Activated CD8-positive, alpha-beta memory T cell treated with anti-CD3 and anti-CD28 coated beads for 36 hours (primary cell): ENCODE measurements at regions not wholly inside any gene's neighbourhood (a gene's known extent, or its start where the extent isn't known, plus 50 kb on each side); places are given as distances from the start of the nearest gene placed in this dataset.

Source experiments
- CTCF ChIA-PET: fragments of 350-600 bp; sonication (Branson Sonifier 250); formaldehyde crosslinking; loops from one replicate; lab custom pipeline; 2021; ENCODE audit warnings: antibody characterized with exemption; lab: Charles Lee
- POLR2A ChIA-PET: fragments of 350-600 bp; sonication (Branson Sonifier 250); formaldehyde crosslinking; loops from one replicate; lab custom pipeline; 2021; ENCODE audit warnings: antibody characterized with exemption; lab: Charles Lee

DNA sequence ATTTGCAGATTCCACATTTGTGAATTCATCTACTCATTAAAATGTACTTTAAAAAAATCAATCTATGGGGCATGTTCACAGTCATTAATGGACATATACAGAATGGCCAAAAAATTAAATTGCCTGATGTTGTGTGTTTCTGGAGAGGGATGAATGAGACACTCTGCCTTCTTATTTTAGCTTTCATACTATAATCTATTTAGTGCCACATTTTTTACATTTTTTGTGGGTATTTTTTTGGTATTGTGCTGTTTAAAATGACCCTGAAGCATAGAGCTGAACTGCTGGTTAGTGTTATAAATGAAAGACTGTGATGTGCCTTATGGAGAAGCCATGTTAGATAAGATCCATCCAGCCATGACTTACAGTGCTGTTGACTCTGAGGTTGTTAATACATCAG is 961.8 kb upstream of the LRRN3 start:
- ChIA-PET CTCF (no interaction called here), POLR2A (no interaction called here)

DNA sequence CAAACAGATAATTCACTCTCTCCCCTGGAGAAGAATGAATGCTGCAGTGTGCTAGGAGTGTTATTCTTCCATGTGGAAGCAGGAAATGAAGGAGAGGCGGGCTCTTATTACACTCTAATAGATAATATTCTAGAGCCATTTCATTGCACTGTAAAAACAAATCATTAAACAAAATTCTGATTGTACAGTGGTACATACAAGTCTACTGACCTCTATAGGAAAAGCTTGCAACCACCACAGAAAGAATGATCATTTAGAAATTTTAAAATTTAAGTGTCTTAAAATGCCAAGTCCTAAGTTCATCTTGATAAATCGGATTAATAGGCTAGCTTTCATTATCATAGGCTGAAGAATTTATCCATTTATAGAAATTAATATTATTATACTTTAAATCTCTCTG is 960.3 kb upstream of the LRRN3 start:
- POLR2A ChIA-PET = no interaction called here

DNA sequence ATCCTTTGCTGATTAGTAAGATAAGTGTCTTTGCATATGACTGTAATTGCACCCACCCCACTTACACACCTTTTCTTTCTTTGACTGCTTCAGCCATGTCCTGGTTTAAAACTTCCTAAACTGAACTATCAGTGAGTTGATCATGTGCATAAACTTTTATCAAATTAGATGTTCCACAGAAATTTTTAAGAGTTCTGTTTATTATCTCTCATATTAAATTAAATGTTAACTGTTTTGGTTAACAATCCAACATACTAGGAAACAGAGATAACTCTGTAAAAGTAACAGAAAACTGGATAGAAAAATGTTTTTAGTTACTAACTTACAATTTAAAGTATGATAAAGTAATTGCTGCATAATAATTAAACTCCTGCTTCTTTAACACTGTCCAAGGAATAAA is 959.6 kb upstream of the LRRN3 start:
- CTCF ChIA-PET = no interaction called here
- POLR2A ChIA-PET = no interaction called here

More for the DNA sequence above, 960.3 kb upstream of the LRRN3 start:
- CTCF ChIA-PET = no interaction called here

DNA sequence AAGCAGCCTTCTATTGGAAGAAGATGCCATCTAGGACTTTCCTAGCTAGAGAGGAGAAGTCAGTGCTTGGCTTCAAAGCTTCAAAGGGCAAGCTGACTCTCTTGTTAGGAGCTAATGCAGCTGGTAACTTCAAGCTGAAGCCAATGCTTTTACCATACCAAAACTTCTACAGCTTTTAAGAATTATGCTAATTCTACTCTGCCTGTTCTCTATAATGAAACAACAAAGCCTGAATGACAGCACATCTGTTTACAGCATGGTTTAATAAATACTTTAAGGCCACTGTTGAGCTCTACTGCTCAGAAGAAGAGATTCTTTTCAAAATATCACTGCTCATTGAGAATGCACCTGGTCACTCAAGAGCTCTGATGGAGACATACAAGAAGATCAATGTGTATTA is 951.9 kb upstream of the LRRN3 start:
- ChIA-PET POLR2A (no interaction called here), CTCF (no interaction called here)

DNA sequence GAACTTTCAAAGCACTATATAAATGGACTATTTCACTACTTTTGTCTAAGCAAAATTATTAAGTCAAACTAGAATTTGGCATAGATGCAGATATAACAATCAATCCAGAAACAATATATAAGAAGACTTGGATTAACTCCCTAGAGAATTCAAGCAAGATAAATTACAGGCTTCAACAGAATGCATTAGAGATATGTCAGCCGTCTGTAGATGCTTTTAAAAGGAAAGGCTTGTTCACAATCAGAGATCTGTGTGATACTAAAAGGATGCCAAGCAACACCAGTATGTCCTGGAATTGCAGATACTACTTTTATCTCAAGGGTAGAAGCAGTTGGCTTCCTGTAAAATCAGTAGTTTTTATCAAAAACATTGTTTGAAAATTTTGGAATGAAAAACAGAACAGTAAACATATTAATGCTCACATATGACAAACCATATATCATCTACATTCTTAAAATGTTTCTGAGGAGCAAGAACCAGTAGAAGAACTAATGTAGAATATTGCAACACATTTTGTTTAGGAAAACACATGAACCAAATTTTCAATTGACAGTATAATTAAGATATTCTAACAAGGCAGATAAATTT is 947.9 kb upstream of the LRRN3 start:
- ChIA-PET CTCF (no interaction called here), POLR2A (no interaction called here)

DNA sequence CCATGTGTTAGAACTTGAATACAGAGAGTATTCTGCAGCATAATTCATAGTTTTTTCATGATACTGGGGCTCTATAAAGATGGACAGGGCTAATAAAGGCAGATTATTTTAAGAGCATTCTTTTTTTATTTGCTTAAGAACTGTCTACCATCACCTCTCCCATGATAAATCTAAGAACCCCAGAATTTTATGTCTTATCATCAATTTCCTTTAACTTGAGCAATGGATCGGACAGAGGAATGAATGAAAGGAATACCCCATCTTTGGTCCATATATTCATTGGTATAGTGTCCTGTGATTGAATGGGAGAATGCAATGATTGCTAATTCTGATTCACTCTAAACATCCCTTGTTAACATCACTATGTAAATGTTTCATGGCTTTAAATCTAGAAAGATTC is 946.3 kb upstream of the LRRN3 start:
- ChIA-PET CTCF (no interaction called here), POLR2A (no interaction called here)

DNA sequence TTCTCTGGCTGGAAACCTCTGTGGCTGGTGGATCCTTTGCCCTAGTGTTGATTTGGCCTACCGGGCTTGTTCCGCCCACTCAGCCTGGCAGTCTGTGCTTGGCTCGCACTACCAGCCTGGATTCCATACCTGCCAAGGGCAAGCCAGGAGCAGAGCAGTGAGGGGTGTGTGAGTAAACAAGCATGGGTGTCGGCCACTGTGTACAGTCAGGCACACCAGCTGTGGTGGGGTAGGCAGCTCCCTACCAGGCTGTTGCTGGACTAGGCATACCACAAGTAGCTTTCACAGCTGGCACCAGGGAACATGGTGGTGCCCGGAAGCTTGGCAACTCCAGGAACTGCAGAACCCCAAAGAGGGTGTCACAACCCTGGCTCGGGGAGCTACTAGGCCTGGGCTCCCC is 942.9 kb upstream of the LRRN3 start:
- CTCF ChIA-PET = no interaction called here
- POLR2A ChIA-PET = no interaction called here

DNA sequence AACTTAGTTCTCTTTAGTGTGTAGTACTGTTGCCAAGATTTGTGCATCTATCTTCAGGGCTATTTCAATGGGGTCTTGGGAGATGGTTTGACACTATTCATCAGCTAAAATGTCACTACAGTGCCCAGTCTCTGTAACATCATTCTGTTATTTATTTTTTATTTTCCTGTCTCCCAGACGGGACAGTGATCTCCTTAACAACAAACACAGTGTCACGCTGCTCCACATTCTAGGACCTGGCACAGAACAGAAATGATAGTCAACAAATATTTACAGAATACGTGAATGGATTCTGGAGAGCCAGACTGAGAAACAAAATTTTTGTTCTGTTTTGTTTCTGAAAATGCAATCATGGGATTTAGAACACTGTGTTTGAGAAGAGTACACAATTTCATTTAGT is 937.7 kb upstream of the LRRN3 start:
- POLR2A ChIA-PET = no interaction called here
- CTCF ChIA-PET = no interaction called here

DNA sequence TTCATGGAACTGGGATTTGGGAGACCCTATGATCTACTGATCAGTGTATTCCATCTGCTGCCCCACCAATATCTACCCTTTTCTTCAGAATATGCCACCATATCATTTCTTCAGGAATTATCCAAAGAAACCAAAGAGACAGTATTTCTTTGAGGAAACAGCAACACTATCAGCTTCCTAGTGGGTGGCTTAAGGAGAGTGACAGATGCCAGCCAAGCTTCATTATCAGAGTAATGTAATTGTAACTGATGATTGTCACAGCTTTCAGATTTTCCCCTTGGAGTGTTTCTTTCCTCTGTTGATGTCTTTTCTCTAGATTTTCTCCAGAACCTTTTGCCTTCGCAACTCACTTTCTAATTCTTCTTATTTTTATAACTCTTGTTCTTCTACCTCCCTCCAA is 934.4 kb upstream of the LRRN3 start:
- POLR2A ChIA-PET = no interaction called here
- CTCF ChIA-PET = no interaction called here

DNA sequence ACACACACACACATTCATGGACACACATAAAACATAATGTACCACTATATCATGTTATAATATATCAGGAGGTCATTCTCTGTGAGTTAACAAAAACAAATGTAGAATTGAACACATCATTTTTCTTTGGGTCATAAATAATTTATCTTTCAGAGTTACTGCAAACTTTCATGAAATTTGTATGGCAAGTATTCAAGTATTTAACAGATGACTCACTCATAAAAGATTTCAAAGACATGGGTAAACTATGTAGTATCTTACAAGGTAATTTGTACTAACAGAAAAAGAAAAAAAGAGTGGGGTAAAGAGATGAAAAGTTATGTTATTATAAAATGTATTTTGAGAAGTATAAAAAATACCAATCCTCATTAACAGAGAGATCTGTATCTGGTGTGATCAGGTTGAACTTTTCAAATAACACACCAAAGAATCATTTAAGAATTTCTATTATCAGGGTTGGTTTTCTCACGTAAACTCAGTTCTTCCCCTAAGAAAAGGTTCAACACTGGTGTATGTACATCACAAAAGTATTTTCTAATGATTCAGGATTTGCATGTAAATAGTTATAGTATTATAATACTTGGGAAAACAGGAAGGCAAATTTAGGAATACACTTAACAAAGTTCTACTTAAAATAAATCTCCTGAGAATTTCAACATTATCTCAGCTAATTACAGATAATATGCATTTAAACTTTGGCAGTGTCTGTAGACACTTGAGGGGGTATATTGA is 933.1 kb upstream of the LRRN3 start:
- ChIA-PET CTCF (no interaction called here), POLR2A (no interaction called here)

DNA sequence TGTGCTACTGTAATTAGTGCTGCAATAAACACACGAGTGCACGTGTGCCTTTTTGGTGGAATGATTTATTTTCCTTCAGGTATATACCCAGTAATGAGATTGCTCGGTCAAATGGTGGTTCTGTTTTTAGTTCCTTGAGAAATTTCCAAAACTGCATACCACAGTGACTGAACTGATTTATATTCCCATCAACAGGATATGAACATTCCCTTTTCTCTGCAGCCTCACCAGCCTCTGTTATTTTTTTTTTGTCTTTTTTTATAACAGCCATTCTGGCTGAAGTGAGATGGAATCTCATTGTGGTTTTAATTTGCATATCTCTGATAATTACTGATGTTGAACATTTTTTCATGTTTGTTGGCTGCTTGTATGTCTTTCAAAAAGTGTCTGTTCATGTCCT is 922.9 kb upstream of the LRRN3 start:
- ChIA-PET CTCF (no interaction called here), POLR2A (no interaction called here)

DNA sequence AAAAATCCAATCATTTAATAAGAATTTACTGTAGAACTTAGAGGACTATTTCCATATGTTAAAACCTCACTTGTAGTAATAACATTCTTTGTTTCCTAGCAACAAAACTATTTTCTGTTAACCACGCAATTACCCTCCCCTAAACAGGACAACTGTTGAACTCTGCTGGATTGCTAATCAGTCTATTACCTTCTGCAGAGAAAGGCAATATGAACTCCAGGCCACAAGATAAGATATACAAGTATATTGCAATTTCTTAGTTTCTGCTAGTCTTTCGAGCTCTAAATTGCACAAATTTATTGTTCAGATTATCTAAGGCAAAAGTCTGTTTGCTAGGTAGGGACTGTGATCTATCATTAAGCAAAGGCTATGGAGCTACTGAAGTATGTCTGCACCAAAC is 920.1 kb upstream of the LRRN3 start:
- ChIA-PET POLR2A (no interaction called here), CTCF (no interaction called here)

DNA sequence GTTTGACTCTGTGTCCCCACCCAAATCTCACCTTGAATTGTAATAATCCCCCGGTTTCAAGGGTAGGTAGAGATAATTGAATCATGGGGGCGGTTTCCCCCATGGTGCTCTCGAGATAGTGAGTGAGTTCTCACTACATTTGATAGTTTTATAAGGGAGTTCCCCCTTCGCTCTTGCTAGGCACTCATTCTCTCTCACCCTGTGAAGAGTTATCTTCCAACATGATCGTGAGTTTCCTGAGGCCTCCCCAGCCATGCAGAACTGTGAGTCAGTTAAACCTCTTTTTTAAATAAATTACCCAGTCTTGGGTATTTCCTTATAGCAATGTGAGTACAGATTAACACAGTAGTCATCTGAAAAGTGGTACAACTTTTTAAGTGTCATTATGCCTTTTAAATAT is 913.5 kb upstream of the LRRN3 start:
- ChIA-PET POLR2A (no interaction called here), CTCF (no interaction called here)

DNA sequence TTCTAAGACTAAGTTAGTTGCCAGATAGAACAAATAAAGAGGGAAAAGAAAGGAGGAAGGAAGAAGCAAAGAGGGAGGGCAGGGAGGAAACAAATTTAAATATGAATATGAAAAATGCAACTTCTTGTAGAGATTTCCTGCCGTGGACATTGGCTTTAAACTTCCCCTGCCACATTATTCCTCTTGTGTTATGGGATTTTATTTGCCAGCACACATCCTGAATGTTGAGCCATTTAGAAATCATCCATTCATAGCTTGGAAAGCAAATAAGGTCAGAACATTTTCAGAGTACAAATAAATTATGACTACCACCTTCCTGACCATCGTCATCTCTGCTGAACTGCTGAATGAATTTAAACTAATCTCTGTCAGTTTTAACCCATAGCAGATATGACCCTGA is 911.9 kb upstream of the LRRN3 start:
- POLR2A ChIA-PET = no interaction called here
- CTCF ChIA-PET = no interaction called here

DNA sequence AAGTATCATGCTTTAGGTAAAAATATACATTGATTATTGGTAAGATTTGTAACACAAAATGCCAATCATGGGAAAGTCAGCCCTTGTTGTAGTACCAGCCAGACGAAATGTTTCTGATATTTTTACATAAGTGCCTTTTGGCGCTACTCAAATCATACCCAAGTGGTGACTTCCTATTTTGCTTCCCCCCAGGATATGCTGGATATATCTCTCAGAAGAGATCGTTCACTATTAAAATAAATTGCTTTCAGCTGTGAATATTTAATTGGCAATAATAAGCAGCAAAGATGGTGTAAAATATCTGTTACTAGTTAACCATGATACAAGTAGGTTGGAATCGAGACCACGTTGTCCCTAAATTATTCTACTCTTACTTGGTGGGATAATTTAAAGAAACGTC is 909.2 kb upstream of the LRRN3 start:
- ChIA-PET CTCF (no interaction called here), POLR2A (no interaction called here)

DNA sequence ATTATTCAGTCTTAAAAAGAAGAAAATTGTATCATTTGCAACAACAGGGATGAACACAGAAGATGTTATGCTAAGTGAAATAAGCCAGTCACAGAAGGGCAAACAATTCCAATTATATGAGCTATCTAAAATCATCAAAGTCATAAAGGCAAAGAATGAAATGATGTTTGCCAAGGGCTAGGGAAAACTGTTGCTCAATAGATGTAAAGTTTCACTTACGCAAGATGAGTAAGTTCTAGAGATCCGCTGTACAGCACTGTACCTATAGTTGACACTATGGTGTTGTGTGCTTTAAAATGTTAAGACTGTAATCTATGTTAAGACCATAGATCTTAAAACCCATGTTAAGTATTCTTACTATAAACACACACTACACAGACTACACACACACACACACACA is 904.6 kb upstream of the LRRN3 start:
- POLR2A ChIA-PET = no interaction called here
- CTCF ChIA-PET = no interaction called here

DNA sequence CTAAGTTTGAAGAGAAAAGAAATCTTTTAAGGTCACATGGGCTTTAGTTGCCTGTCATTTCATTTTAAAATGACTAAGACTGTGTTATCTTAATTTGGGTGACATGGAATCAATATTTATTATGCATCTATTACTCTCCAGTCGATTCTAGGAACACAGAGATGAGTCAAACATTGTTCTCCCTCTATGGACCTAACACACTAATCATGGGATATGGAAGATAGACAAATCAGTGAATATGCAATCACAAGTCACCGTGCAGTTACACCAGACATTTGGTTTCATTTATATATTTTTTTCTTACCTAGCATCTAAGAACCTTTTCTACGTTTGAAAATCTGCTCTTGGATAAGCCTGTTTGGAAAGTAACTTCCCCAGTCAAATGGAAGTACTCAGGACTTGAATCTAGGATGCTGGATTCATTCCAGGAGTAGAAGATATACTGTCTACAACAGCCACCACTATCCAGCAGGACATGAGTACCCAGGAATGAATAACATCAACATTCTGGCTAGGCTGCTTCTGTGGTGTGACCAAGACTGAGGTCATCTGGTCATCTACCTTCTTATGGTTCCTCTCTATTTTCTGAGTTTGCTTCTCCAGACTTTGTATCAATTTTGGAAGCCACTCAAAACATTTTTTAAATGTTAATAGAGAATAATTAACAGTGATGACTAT is 902.9 kb upstream of the LRRN3 start:
- POLR2A ChIA-PET = no interaction called here

DNA sequence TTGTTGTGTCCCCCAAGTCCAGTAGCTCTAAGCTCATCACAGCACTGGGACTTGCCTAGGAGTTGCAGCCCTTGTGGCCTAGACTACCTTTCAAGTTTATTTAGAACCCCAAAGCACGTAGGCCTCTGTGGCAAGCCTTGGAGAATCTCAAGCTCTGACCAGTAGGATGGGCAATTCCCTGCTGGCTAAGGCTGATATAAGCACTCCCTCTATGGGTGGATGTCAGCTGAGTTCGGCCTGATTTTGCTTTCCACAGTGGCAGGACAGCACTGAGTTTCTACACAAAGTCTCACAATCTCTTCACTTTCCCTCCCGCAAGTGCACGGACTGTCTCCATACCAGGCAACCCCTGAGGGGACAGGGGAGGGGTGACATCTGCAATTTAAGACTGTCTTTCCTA is 886.4 kb upstream of the LRRN3 start:
- CTCF ChIA-PET = no interaction called here
- POLR2A ChIA-PET = no interaction called here

More for the DNA sequence above, 902.9 kb upstream of the LRRN3 start:
- CTCF ChIA-PET = no interaction called here

DNA sequence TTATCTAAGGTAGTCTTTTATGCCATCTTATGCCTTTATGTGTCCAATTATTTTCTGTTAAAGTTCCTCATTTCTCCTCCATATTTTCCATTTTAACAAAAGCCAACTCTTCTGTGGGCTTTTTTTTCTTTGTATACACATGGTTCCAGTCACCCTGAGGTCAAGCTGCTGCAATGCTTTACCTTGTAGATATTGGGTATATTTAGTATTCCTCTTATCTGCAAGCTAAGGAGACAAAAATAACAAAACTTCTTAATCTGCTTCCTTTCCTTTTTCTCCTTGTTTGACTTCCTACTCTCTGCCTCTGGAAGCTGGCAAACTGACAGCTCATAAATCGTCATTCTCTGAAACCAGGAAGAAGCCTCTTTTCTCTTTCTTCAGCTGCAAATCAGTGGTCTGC is 885.0 kb upstream of the LRRN3 start:
- POLR2A ChIA-PET = no interaction called here
- CTCF ChIA-PET = no interaction called here

DNA sequence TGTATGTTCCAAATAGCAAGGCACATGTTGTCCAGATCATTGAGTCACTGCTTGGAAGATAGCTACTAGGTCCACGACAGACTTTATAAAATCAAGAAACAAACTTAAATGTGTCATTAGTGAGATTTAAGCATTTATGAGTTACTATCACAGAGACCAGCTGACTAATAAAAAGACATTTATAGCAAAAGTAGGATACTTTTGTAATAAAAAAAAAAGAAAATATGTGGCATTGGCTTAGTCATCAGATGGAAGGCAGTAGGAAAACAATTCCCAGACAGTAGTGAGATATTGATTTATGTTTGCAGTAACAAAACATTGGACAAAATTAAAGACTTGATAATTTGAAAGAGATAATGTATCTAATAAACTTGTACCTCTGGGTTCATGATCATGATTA is 881.0 kb upstream of the LRRN3 start:
- CTCF ChIA-PET = no interaction called here
- POLR2A ChIA-PET = no interaction called here

DNA sequence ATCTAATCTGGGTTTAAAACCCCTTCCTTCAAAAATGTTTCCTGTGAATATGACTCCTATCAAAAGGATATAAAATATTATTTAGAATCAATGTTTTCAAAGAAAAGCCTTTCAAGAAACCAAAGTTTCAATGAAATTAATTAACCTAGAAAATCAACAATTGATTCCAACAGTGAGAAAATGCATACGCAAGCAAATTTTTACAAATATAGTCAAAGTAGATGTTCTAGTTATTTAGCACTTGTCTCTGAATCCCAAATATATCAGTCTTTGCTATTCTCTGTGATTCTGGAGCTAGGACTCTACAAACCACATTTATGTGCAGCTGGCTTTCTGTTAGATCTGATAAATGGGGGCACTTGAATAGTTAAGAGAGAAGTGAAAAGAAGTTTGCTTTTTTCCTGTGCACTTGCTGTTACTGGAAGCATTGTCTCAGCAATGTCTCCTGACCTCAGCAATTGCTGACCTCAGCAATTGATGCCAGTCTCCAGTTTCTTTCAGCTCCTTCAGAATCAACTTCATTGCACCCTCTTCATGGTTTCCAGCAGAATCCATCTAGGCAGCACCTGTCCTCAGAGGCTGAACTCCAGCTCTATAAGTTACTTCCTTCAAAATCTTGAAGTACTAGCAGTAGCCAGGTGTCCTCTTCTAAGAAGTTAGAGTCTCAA is 879.9 kb upstream of the LRRN3 start:
- POLR2A ChIA-PET = interaction anchor here (0.7 kb wide), 1 partner anchor 1621 kb away, joined by 3 read pairs; no protein-coding TSS in a partner anchor
- CTCF ChIA-PET = no interaction called here
